RWPE1 (cell line): ENCODE measurements at regions not wholly inside any gene's neighbourhood (a gene's known extent, or its start where the extent isn't known, plus 50 kb on each side); places are given as distances from the start of the nearest gene placed in this dataset.

Experiments
- CTCF ChIA-PET: fragments of 350-600 bp; sonication (Branson Sonifier 250); formaldehyde crosslinking; extraction: SDS; loops from one replicate; lab custom pipeline; 2021; lab: Yijun Ruan, JAX
- POLR2A ChIA-PET: fragments of 400-600 bp; formaldehyde crosslinking; extraction: SDS; loops from one replicate; lab custom pipeline; 2020; ENCODE audit warnings: antibody characterized with exemption; ENCODE audit not compliant: low non-redundant PET; lab: Yijun Ruan, JAX
- DNase-seq: peaks from one replicate; pipeline ENCODE4 v3.0.0; 2012; ENCODE audit warnings: low spot score
- H3K27ac ChIP-seq: fragments of 450-650 bp; 2 replicates; pipeline ENCODE4 v1.5.1; 2017
- CTCF ChIP-seq: fragments of 450-650 bp; conservative IDR thresholded peaks from 2 replicates; pipeline ENCODE4 v1.5.1; 2017; ENCODE audit warnings: low read depth, mild to moderate bottlenecking

DNA sequence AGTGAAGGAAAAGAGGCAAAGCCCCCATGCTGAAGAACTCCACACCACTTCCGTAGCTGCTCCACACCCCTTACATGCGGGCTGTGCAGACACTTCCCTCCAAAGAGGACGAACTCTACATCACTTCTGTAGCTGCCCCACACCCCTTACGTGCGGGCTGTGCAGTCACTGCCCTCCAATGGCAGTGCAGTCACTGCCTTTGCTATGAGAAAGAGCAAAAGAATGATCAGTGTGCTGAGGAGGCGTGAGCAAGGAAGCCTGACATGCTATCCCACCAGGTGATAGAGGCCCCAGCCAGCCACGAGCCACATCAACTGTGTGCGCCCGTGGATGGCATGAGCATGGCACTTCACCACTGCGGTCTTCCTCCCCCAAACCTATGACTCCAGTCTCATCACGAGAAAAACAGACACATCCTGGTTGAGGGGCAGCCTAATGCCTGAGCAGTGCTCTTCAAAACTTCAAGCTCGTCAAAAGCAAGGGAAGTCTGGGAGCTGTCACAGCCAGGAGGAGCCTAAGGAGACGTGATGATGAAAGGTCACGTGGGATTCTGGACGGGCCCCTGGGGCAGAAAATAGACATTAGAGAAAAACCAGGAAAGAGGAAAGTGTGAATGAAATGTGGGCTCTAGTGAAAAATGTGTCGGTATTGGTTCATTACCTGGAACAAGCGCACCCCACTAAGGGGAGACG lies 60.8 kb upstream of the C14orf180 start:
- TF ChIP-seq CTCF, result no peak
- no peak overlapping the region for H3K27ac ChIP-seq
- POLR2A ChIA-PET, result no interaction called here
- CTCF ChIA-PET, result no interaction called here
- no peak for DNase-seq

- no peak for DNase-seq
- ChIA-PET CTCF (no interaction called here), POLR2A (no interaction called here)
- no peak overlapping the region for H3K27ac ChIP-seq
- no peak for TF ChIP-seq CTCF
Observed at GRCh38 chr14:104519721-104520120, 59.8 kb upstream of the C14orf180 start.

GRCh38 chr14:104520620-104521410 lies 58.7 kb upstream of the C14orf180 start:
- ChIA-PET CTCF (no interaction called here), POLR2A (no interaction called here)
- DNase-seq, result no peak

DNA sequence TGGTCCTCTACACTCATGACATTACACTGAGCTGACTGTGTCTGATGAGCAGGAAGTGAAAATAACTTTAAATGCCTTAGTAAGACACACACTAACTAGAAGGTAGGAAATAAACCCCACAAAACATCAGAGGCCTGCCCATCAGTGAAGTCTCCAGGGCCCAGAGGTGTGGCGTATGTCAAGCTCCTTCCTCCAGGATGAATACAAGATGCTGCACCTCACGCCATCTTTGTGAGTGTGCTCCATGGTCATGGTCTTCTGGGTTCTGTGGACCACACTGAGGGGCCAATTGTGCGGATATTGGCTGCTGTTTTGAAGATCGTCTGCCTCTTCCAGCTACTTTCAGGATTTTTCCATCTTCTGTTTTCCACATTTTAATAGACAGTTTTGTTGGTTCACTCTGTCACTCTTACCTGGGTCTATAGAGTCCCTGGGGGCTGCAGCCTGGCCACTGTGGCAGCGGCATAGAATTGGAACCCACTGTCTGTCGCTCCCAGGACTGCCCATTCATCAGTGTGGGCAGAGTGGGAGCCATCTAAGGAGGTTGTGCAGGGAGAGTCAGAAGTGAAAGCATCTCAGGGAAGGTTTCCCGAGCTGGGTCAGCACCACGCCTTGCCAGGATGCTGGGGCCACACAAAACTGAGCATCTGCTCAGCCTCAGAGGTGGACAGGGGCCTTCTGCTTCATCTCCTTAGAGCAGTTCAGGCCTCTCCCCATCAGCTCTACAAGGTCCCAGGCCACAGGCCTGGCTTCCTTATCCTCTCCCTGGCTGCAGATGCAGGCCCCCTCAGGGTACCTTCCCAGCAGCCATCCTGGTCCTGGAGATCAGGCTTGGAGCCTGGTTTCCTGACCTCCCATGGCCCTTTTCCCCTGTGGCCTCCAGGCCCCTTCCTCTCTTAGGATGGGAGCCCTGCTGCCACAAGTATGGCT lies 57.5 kb upstream of the C14orf180 start:
- TF ChIP-seq CTCF, result no peak
- CTCF ChIA-PET, result no interaction called here
- POLR2A ChIA-PET, result no interaction called here
- H3K27ac ChIP-seq, result no peak overlapping the region
- no peak for DNase-seq

More at GRCh38 chr14:104520620-104521410, 58.7 kb upstream of the C14orf180 start:
- H3K27ac ChIP-seq, result no peak overlapping the region
- TF ChIP-seq CTCF, result no peak

GRCh38 chr14:104522926-104523545 lies 56.5 kb upstream of the C14orf180 start:
- no peak for TF ChIP-seq CTCF
- ChIA-PET POLR2A (no interaction called here), CTCF (no interaction called here)
- no peak for DNase-seq
- no peak overlapping the region for H3K27ac ChIP-seq

- ChIA-PET POLR2A (no interaction called here), CTCF (no interaction called here)
- no peak for DNase-seq
- no peak for TF ChIP-seq CTCF
- no peak overlapping the region for H3K27ac ChIP-seq
Observed at GRCh38 chr14:104523546-104523935, 56.0 kb upstream of the C14orf180 start.
